ENCODE measurements at regions not wholly inside any gene's neighbourhood (a gene's known extent, or its start where the extent isn't known, plus 50 kb on each side); places are given as distances from the start of the nearest gene placed in this dataset.

- no peak for DNase-seq (ENCODE audit: low spot score)
These were observed 264.3 kb upstream of the MAF start for GRCh38 chr16:79864781-79865391.

- no peak for DNase-seq (ENCODE audit: low spot score)
These were observed 263.7 kb upstream of the MAF start for GRCh38 chr16:79864032-79864780.

- no peak for DNase-seq (ENCODE audit: low spot score)
These were observed 262.8 kb upstream of the MAF start for GRCh38 chr16:79863128-79864031.

GRCh38 chr16:79862601-79863000, 262.1 kb upstream of the MAF start:
- no peak for DNase-seq (ENCODE audit: low spot score)

- no peak for DNase-seq (ENCODE audit: low spot score)
These were observed 256.0 kb upstream of the MAF start for GRCh38 chr16:79856581-79856980.

GRCh38 chr16:79850348-79850747, 249.8 kb upstream of the MAF start:
- no peak for DNase-seq (ENCODE audit: low spot score)

GRCh38 chr16:79849119-79849518, 248.6 kb upstream of the MAF start:
- no peak for DNase-seq (ENCODE audit: low spot score)

- DNase-seq (ENCODE audit: low spot score), result no peak
These were observed 248.2 kb upstream of the MAF start for GRCh38 chr16:79848719-79849118.

- DNase-seq (ENCODE audit: low spot score), result no peak
These were observed 247.0 kb upstream of the MAF start for GRCh38 chr16:79847569-79847968.

GRCh38 chr16:79847101-79847500, 246.6 kb upstream of the MAF start:
- no peak for DNase-seq (ENCODE audit: low spot score)

- no peak for DNase-seq (ENCODE audit: low spot score)
These were observed 245.2 kb upstream of the MAF start for GRCh38 chr16:79845734-79846135.

- DNase-seq (ENCODE audit: low spot score), result no peak
These were observed 244.6 kb upstream of the MAF start for GRCh38 chr16:79845033-79845733.

GRCh38 chr16:79844603-79845002, 244.1 kb upstream of the MAF start:
- no peak for DNase-seq (ENCODE audit: low spot score)

GRCh38 chr16:79843631-79844043, 243.1 kb upstream of the MAF start:
- DNase-seq (ENCODE audit: low spot score), result no peak

- DNase-seq (ENCODE audit: low spot score), result no peak
These were observed 242.6 kb upstream of the MAF start for GRCh38 chr16:79843145-79843544.

- no peak for DNase-seq (ENCODE audit: low spot score)
These were observed 241.7 kb upstream of the MAF start for GRCh38 chr16:79842197-79842596.

GRCh38 chr16:79839466-79840341, 239.2 kb upstream of the MAF start:
- no peak for DNase-seq (ENCODE audit: low spot score)

GRCh38 chr16:79838496-79839259, 238.1 kb upstream of the MAF start:
- peak; percentile 9 for DNase-seq (ENCODE audit: low spot score)

- DNase-seq (ENCODE audit: low spot score), result no peak
These were observed 235.6 kb upstream of the MAF start for GRCh38 chr16:79836144-79836543.

GRCh38 chr16:79835194-79835593, 234.7 kb upstream of the MAF start:
- DNase-seq (ENCODE audit: low spot score), result no peak
